ENCODE measurements at regions not wholly inside any gene's neighbourhood (a gene's known extent, or its start where the extent isn't known, plus 50 kb on each side); places are given as distances from the start of the nearest gene placed in this dataset.

- Histone ChIP-seq H3K27me3 (ENCODE audit: control insufficient read depth, insufficient read depth, low read length) (peaks cover 2% of the 10 kb centered on the region), H3K4me3 (ENCODE audit: low read depth, low read length) (no peak overlapping the region), H3K36me3 (ENCODE audit: control insufficient read depth, insufficient read depth, low read length) (no peaks in the 10 kb centered on the region)
- no peak for FAIRE-seq
- TF ChIP-seq CTCF (IDR thresholded peaks at IDR 0.05; ENCODE audit: insufficient read depth, low read length, severe bottlenecking), result no peak
- no peak for DNase-seq (ENCODE audit: low read depth)
Measured at GRCh38 chr18:22044474-22045220, 124.7 kb upstream of the GATA6 start.

GRCh38 chr18:22045221-22045918 lies 124.0 kb upstream of the GATA6 start:
- no peak for DNase-seq (ENCODE audit: low read depth)
- no peak for TF ChIP-seq CTCF (IDR thresholded peaks at IDR 0.05; ENCODE audit: insufficient read depth, low read length, severe bottlenecking)
- peaks cover 2% of the 10 kb centered on the region for H3K27me3 ChIP-seq (ENCODE audit: control insufficient read depth, insufficient read depth, low read length)
- H3K4me3 ChIP-seq (ENCODE audit: low read depth, low read length), result no peak overlapping the region
- no peaks in the 10 kb centered on the region for H3K36me3 ChIP-seq (ENCODE audit: control insufficient read depth, insufficient read depth, low read length)
- no peak for FAIRE-seq

GRCh38 chr18:22046473-22046872 lies 122.9 kb upstream of the GATA6 start:
- Histone ChIP-seq H3K36me3 (ENCODE audit: control insufficient read depth, insufficient read depth, low read length) (no peaks in the 10 kb centered on the region), H3K4me3 (ENCODE audit: low read depth, low read length) (no peak overlapping the region), H3K27me3 (ENCODE audit: control insufficient read depth, insufficient read depth, low read length) (peaks cover 2% of the 10 kb centered on the region)
- DNase-seq (ENCODE audit: low read depth), result no peak
- FAIRE-seq, result no peak
- TF ChIP-seq CTCF (IDR thresholded peaks at IDR 0.05; ENCODE audit: insufficient read depth, low read length, severe bottlenecking), result no peak

- no peak overlapping the region for H3K4me3 ChIP-seq (ENCODE audit: low read depth, low read length)
- no peak for FAIRE-seq
- peaks cover 2% of the 10 kb centered on the region for H3K27me3 ChIP-seq (ENCODE audit: control insufficient read depth, insufficient read depth, low read length)
- no peaks in the 10 kb centered on the region for H3K36me3 ChIP-seq (ENCODE audit: control insufficient read depth, insufficient read depth, low read length)
- TF ChIP-seq CTCF (IDR thresholded peaks at IDR 0.05; ENCODE audit: insufficient read depth, low read length, severe bottlenecking), result no peak
- DNase-seq (ENCODE audit: low read depth), result no peak
Measured at GRCh38 chr18:22047485-22047884, 121.9 kb upstream of the GATA6 start.

GRCh38 chr18:22048221-22048620 lies 121.2 kb upstream of the GATA6 start:
- DNase-seq (ENCODE audit: low read depth) (no peak), FAIRE-seq (no peak)
- Histone ChIP-seq H3K4me3 (ENCODE audit: low read depth, low read length) (no peak overlapping the region), H3K36me3 (ENCODE audit: control insufficient read depth, insufficient read depth, low read length) (no peaks in the 10 kb centered on the region), H3K27me3 (ENCODE audit: control insufficient read depth, insufficient read depth, low read length) (peaks cover 2% of the 10 kb centered on the region)
- no peak for TF ChIP-seq CTCF (IDR thresholded peaks at IDR 0.05; ENCODE audit: insufficient read depth, low read length, severe bottlenecking)
